MM.1S (cell line): ENCODE measurements at regions not wholly inside any gene's neighbourhood (a gene's known extent, or its start where the extent isn't known, plus 50 kb on each side); places are given as distances from the start of the nearest gene placed in this dataset.

Experiments used
- DNase-seq: peaks from one replicate; pipeline ENCODE4 v3.0.0-alpha.2; 2015
- H2AFZ ChIP-seq: fragments of 300-600 bp; sonication (generic); 2 replicates; pipeline ENCODE4 v1.6.0; 2016; ENCODE audit warnings: antibody characterized with exemption, low read length
- H3F3A ChIP-seq: fragments of 300-600 bp; sonication (generic); 2 replicates; pipeline ENCODE4 v1.6.1; 2016; ENCODE audit warnings: mild to moderate bottlenecking, antibody characterized with exemption, low read length, moderate library complexity, mixed read lengths; ENCODE audit not compliant: insufficient read depth
- H3K27ac ChIP-seq: fragments of 300-600 bp; sonication (generic); 2 replicates; pipeline ENCODE4 v1.5.1; 2016; ENCODE audit warnings: mild to moderate bottlenecking, low read length
- H3K27me3 ChIP-seq: fragments of 300-600 bp; sonication (generic); replicated peaks from 2 replicates; pipeline ENCODE4 v1.6.0; 2016; ENCODE audit warnings: low read length; ENCODE audit not compliant: insufficient read depth
- H3K36me3 ChIP-seq: fragments of 300-600 bp; sonication (generic); replicated peaks from 2 replicates; pipeline ENCODE4 v1.6.1; 2016; ENCODE audit warnings: mild to moderate bottlenecking, low read length, mixed read lengths; ENCODE audit not compliant: insufficient read depth
- H3K4me1 ChIP-seq: fragments of 300-600 bp; sonication (generic); 2 replicates; pipeline ENCODE4 v1.6.1; 2016; ENCODE audit warnings: low read length, mixed read lengths
- H3K4me2 ChIP-seq: fragments of 300-600 bp; sonication (generic); 2 replicates; pipeline ENCODE4 v1.6.0; 2016; ENCODE audit warnings: low read depth, low read length
- H3K4me3 ChIP-seq: fragments of 300-600 bp; sonication (generic); 2 replicates; pipeline ENCODE4 v1.5.1; 2016; ENCODE audit warnings: low read length, mixed read lengths
- H3K79me2 ChIP-seq: fragments of 300-600 bp; sonication (generic); 2 replicates; pipeline ENCODE4 v1.6.1; 2016; ENCODE audit warnings: mixed run types, low read length, mixed read lengths
- H3K9ac ChIP-seq: fragments of 300-600 bp; sonication (generic); 2 replicates; pipeline ENCODE4 v1.6.1; 2016; ENCODE audit warnings: low read length, mixed read lengths
- H3K9me2 ChIP-seq: fragments of 300-600 bp; sonication (generic); replicated peaks from 2 replicates; pipeline ENCODE4 v1.6.1; 2016; ENCODE audit warnings: mild to moderate bottlenecking, low read length, mixed read lengths; ENCODE audit not compliant: insufficient read depth
- H3K9me3 ChIP-seq: fragments of 300-600 bp; sonication (generic); replicated peaks from 2 replicates; pipeline ENCODE4 v1.6.1; 2016; ENCODE audit warnings: mild to moderate bottlenecking, low read length, mixed read lengths; ENCODE audit not compliant: insufficient read depth
- H4K20me1 ChIP-seq: fragments of 300-600 bp; sonication (generic); 2 replicates; pipeline ENCODE4 v1.6.1; 2016; ENCODE audit warnings: mild to moderate bottlenecking, low read length, moderate library complexity, mixed read lengths; ENCODE audit not compliant: insufficient read depth
- CTCF ChIP-seq: fragments of 300-600 bp; sonication (generic); IDR thresholded peaks from 2 replicates; pipeline ENCODE4 v1.5.1; 2016; ENCODE audit warnings: antibody characterized with exemption, low read length, mixed read lengths
- EZH2 ChIP-seq: fragments of 300-600 bp; sonication (generic); optimal IDR thresholded peaks from 2 replicates; pipeline ENCODE3; 2017; ENCODE audit warnings: low read depth, mild to moderate bottlenecking, antibody characterized with exemption, low read length, mixed read lengths
- EZH2phosphoT487 ChIP-seq: fragments of 300-600 bp; sonication (generic); IDR thresholded peaks from 2 replicates; pipeline ENCODE4 v1.6.1; 2018; ENCODE audit warnings: antibody characterized with exemption, low read length

- TF ChIP-seq EZH2: no peak
- no peak for TF ChIP-seq EZH2phosphoT487
- TF ChIP-seq CTCF: no peak
Measured at GRCh38 chrX:45372151-45372550, 171.5 kb upstream of the DIPK2B start.

GRCh38 chrX:45368705-45369104 is 168.0 kb upstream of the DIPK2B start:
- TF ChIP-seq CTCF (no peak), EZH2phosphoT487 (no peak), EZH2 (no peak)
- no peaks in the 10 kb centered on the region for H3K9me3 ChIP-seq

More at GRCh38 chrX:45372151-45372550, 171.5 kb upstream of the DIPK2B start:
- no peak for DNase-seq
- Histone ChIP-seq H3K4me1 (no peaks in the 10 kb centered on the region), H2AFZ (no peak overlapping the region), H3K9me3 (no peaks in the 10 kb centered on the region), H3K9me2 (no peaks in the 10 kb centered on the region), H3K79me2 (no peaks in the 10 kb centered on the region), H4K20me1 (no peaks in the 10 kb centered on the region), H3K4me3 (no peak overlapping the region), H3K4me2 (no peak overlapping the region), H3F3A (no peaks in the 10 kb centered on the region), H3K9ac (no peak overlapping the region), H3K36me3 (no peaks in the 10 kb centered on the region), H3K27ac (no peak overlapping the region), H3K27me3 (no peaks in the 10 kb centered on the region)

GRCh38 chrX:45363596-45363995 is 162.9 kb upstream of the DIPK2B start:
- Histone ChIP-seq H3K79me2 (no peaks in the 10 kb centered on the region), H3K9me3 (no peaks in the 10 kb centered on the region), H3K9me2 (no peaks in the 10 kb centered on the region), H3F3A (no peaks in the 10 kb centered on the region), H3K4me2 (peak overlapping the region; percentile 29; the same call in 1 of the 2 replicates), H3K4me3 (no peak overlapping the region), H3K9ac (no peak overlapping the region), H2AFZ (no peak overlapping the region), H3K4me1 (peaks cover 11% of the 10 kb centered on the region), H4K20me1 (no peaks in the 10 kb centered on the region), H3K36me3 (no peaks in the 10 kb centered on the region), H3K27ac (no peak overlapping the region), H3K27me3 (no peaks in the 10 kb centered on the region)
- TF ChIP-seq EZH2: no peak
- no peak for TF ChIP-seq CTCF
- TF ChIP-seq EZH2phosphoT487: no peak
- peak; percentile 27 for DNase-seq

More at GRCh38 chrX:45368705-45369104, 168.0 kb upstream of the DIPK2B start:
- Histone ChIP-seq H3K9me2 (no peaks in the 10 kb centered on the region), H3K79me2 (no peaks in the 10 kb centered on the region), H3K4me3 (no peak overlapping the region), H3K27me3 (no peaks in the 10 kb centered on the region), H3K4me2 (no peak overlapping the region), H2AFZ (no peak overlapping the region), H3K27ac (no peak overlapping the region), H4K20me1 (no peaks in the 10 kb centered on the region), H3K9ac (no peak overlapping the region), H3F3A (no peaks in the 10 kb centered on the region), H3K36me3 (no peaks in the 10 kb centered on the region), H3K4me1 (peaks cover 4% of the 10 kb centered on the region; the same call in 1 of the 2 replicates)
- DNase-seq: no peak
